Testis (tissue), 2 donors: ENCODE measurements at regions not wholly inside any gene's neighbourhood (a gene's known extent, or its start where the extent isn't known, plus 50 kb on each side); places are given as distances from the start of the nearest gene placed in this dataset.
"Not testable (repeated sequence)": the region's sequence is repeated elsewhere in the genome, so short reads cannot be mapped to it uniquely, and the experiment has no call there.

Experiments
- POLR2A ChIP-seq: fragments of 450-650 bp; IDR thresholded peaks from one replicate; pipeline ENCODE4 v1.6.1; 2017; ENCODE audit warnings: antibody characterized with exemption, mild to moderate bottlenecking, moderate library complexity
- TF ChIP-seq, protein P1 (sequence below), 3 experiments: fragments of 450-650 bp in 2 of 3; fragments of 200-600 bp in 1 of 3; sonication (generic) in 1 of 3; IDR thresholded peaks; one replicate each; pipeline ENCODE4 v1.5.1; 2016 to 2019; ENCODE audit warnings: antibody characterized with exemption in 3 of 3, mild to moderate bottlenecking in 2 of 3, moderate library complexity in 1 of 3

DNA sequence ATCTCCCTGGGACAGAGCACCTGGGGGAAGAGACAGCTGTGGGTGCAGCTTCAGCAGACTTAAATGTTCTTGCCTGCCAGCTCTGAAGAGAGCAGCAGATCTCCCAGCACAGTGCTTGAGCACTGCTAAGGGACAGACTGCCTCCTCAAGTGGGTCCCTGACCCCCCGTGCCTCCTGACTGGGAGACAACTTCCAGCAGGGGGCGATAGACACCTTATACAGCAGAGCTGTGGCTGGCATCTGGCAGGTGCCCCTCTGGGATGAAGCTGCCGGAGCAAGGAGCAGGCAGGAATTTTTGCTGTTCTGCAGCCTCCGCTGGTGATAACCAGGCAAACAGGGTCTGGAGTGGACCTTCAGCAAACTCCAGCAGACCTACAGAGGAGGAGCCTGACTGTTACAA lies 541.7 kb upstream of the PITX2 start:
- TF ChIP-seq, protein P1, sequence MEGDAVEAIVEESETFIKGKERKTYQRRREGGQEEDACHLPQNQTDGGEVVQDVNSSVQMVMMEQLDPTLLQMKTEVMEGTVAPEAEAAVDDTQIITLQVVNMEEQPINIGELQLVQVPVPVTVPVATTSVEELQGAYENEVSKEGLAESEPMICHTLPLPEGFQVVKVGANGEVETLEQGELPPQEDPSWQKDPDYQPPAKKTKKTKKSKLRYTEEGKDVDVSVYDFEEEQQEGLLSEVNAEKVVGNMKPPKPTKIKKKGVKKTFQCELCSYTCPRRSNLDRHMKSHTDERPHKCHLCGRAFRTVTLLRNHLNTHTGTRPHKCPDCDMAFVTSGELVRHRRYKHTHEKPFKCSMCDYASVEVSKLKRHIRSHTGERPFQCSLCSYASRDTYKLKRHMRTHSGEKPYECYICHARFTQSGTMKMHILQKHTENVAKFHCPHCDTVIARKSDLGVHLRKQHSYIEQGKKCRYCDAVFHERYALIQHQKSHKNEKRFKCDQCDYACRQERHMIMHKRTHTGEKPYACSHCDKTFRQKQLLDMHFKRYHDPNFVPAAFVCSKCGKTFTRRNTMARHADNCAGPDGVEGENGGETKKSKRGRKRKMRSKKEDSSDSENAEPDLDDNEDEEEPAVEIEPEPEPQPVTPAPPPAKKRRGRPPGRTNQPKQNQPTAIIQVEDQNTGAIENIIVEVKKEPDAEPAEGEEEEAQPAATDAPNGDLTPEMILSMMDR (IDR thresholded peaks at IDR 0.05) = not testable (repeated sequence)
- TF ChIP-seq POLR2A = not testable (repeated sequence)
